GM12891 (cell line): ENCODE measurements at regions not wholly inside any gene's neighbourhood (a gene's known extent, or its start where the extent isn't known, plus 50 kb on each side); places are given as distances from the start of the nearest gene placed in this dataset.

Experiments
- POLR2A ChIP-seq: IDR thresholded peaks from 2 replicates; pipeline ENCODE4 v1.6.1; 2011; ENCODE audit warnings: low read depth, low read length, control low read depth
- POLR2AphosphoS5 ChIP-seq: IDR thresholded peaks from 2 replicates; pipeline ENCODE4 v1.6.1; 2011; ENCODE audit warnings: low read depth, low read length, control low read depth
- TAF1 ChIP-seq: IDR thresholded peaks from 2 replicates; pipeline ENCODE4 v1.6.1; 2011; ENCODE audit warnings: low read depth, low read length, control low read depth

DNA sequence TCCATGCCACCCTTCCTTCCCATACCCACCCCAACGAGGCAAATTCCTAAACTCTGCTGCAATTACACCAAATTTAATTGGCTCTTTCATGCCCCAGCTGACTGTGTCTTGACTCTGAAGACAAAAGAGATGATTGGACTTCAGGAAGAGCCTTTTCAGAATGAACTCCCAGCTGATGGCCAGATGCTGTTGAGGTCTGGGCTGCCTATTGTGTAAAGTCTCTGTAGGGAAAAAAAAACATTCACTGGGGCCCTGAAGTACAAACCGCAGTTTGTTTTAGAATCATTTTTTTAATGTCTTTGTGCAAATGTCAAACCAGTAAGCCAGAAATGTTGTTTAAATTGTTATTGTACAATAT lies 174.8 kb downstream of the HHIP start:
- TF ChIP-seq POLR2AphosphoS5 (no peak), POLR2A (no peak), TAF1 (no peak)
